HCT116 (cell line): ENCODE measurements at regions not wholly inside any gene's neighbourhood (a gene's known extent, or its start where the extent isn't known, plus 50 kb on each side); places are given as distances from the start of the nearest gene placed in this dataset.

Source experiments
- ATAC-seq: fragments of 200-7000 bp; cut with Tn5 transposase; 2 replicates; pipeline ENCODE4 v1.9.1; 2020; ENCODE audit warnings: mild to moderate bottlenecking, moderate library complexity
- BruUV-seq: library from RNA; stranded (reverse); fragments of 400-500 nt; replicated peaks from 2 replicates; lab custom pipeline; 2021; lab: Mats Ljungman, UMichigan
- CTCF ChIA-PET: fragments of 300-600 bp; sonication (Branson Sonifier 250); formaldehyde crosslinking; loops from one replicate; lab custom pipeline; 2021; ENCODE audit warnings: antibody characterized with exemption; lab: Charles Lee
- POLR2A ChIA-PET: fragments of 300-600, 350-600 bp; sonication (Branson Sonifier 250); formaldehyde crosslinking; loops from one replicate; lab custom pipeline; 2021; ENCODE audit warnings: antibody characterized with exemption; lab: Charles Lee
- RAD21 ChIA-PET, 2 experiments: fragments of 300-600 bp; sonication (Branson Sonifier 250); formaldehyde crosslinking; loops; one replicate each; lab custom pipeline; 2023; ENCODE audit warnings: low total read pairs in 2 of 2; ENCODE audit not compliant: uncharacterized antibody in 2 of 2, unreplicated experiment in 2 of 2, low non-redundant PET in 1 of 2; lab: Charles Lee
- DNase-seq: peaks from one replicate; pipeline ENCODE4 v3.0.0-alpha.2; 2010; ENCODE audit warnings: low read depth, low spot score
- H2AFZ ChIP-seq: fragments of 200-600 bp; shearing (Covaris generic), sonication (generic); 2 replicates; pipeline ENCODE4 v1.6.1; 2017; ENCODE audit warnings: low read depth, mixed run types, mixed read lengths, antibody characterized with exemption, low read length; ENCODE audit not compliant: poor library complexity, severe bottlenecking
- H3K27ac ChIP-seq: 2 replicates; pipeline ENCODE4 v1.5.1; 2012; ENCODE audit warnings: low read depth, low read length
- H3K27me3 ChIP-seq: fragments of 200-600 bp; sonication (generic); 2 replicates; pipeline ENCODE4 v1.6.1; 2016; ENCODE audit warnings: mixed run types, low read length, mixed read lengths; ENCODE audit not compliant: insufficient read depth
- H3K36me3 ChIP-seq, 2 experiments: fragments of 200-500 bp in 1 of 2; fragments of 200-600 bp in 1 of 2; sonication (Bioruptor generic) in 1 of 2; sonication (generic) in 1 of 2; 2 replicates each; pipeline versions ENCODE4 v1.5.1 to v1.6.1; 2014 to 2016; ENCODE audit warnings: low read length in 2 of 2, inconsistent platforms in 1 of 2, mixed read lengths in 1 of 2, mixed run types in 1 of 2; ENCODE audit not compliant: insufficient read depth in 2 of 2, control insufficient read depth in 1 of 2
- H3K4me1 ChIP-seq, 2 experiments: fragments of 200-600 bp in 1 of 2; sonication (generic) in 1 of 2; 2 replicates each; pipeline versions ENCODE4 v1.5.1 to v1.6.1; 2012 to 2017; ENCODE audit warnings: low read length in 2 of 2, inconsistent platforms in 1 of 2, mild to moderate bottlenecking in 1 of 2, mixed read lengths in 1 of 2, mixed run types in 1 of 2, moderate library complexity in 1 of 2; ENCODE audit not compliant: insufficient read depth in 2 of 2, control insufficient read depth in 1 of 2
- H3K4me2 ChIP-seq: fragments of 200-600 bp; sonication (generic); 2 replicates; pipeline ENCODE4 v1.6.1; 2017; ENCODE audit warnings: mixed run types, low read length, mixed read lengths
- H3K4me3 ChIP-seq, 2 experiments: fragments of 200-600 bp in 1 of 2; sonication (generic) in 1 of 2; replicated peaks in 1 of 2; 2 replicates each; pipeline ENCODE4 v1.5.1; 2011 to 2016; ENCODE audit warnings: low read length in 2 of 2, control low read depth in 1 of 2, low read depth in 1 of 2, mild to moderate bottlenecking in 1 of 2, mixed read lengths in 1 of 2, mixed run types in 1 of 2
- H3K79me2 ChIP-seq: fragments of 200-600 bp; sonication (generic); 2 replicates; pipeline ENCODE4 v1.6.1; 2017; ENCODE audit warnings: mild to moderate bottlenecking, mixed run types, low read length, moderate library complexity, mixed read lengths; ENCODE audit not compliant: insufficient read depth
- H3K9ac ChIP-seq: fragments of 200-600 bp; sonication (generic); 2 replicates; pipeline ENCODE4 v1.6.1; 2016; ENCODE audit warnings: low read length, mixed read lengths
- H3K9me2 ChIP-seq: fragments of 200-600 bp; sonication (generic), shearing (Covaris generic); 2 replicates; pipeline ENCODE4 v1.6.1; 2017; ENCODE audit warnings: mixed run types, mild to moderate bottlenecking, moderate library complexity; ENCODE audit not compliant: insufficient read depth
- H3K9me3 ChIP-seq, 2 experiments: fragments of 200-500 bp in 1 of 2; fragments of 200-600 bp in 1 of 2; sonication (Bioruptor generic) in 1 of 2; sonication (generic) in 1 of 2; 2 replicates each; pipeline ENCODE4 v1.6.1; 2014 to 2017; ENCODE audit warnings: low read length in 2 of 2, mixed read lengths in 2 of 2, inconsistent platforms in 1 of 2, low read depth in 1 of 2, mild to moderate bottlenecking in 1 of 2, mixed run types in 1 of 2, moderate library complexity in 1 of 2; ENCODE audit not compliant: control insufficient read depth in 1 of 2, insufficient read depth in 1 of 2
- H4K20me1 ChIP-seq: fragments of 200-600 bp; sonication (generic), shearing (Covaris generic); 2 replicates; pipeline ENCODE4 v1.6.1; 2017; ENCODE audit warnings: mixed run types, mild to moderate bottlenecking, moderate library complexity; ENCODE audit not compliant: insufficient read depth
- ATF3 ChIP-seq: IDR thresholded peaks from 2 replicates; pipeline ENCODE4 v1.6.1; 2012
- CBX3 ChIP-seq: IDR thresholded peaks from 2 replicates; pipeline ENCODE4 v1.6.1; 2012; ENCODE audit warnings: low read depth
- CEBPB ChIP-seq: IDR thresholded peaks from 2 replicates; pipeline ENCODE4 v1.6.1; 2012; ENCODE audit warnings: low read depth
- EGR1 ChIP-seq: IDR thresholded peaks from 2 replicates; pipeline ENCODE4 v1.6.1; 2012; ENCODE audit warnings: low read depth
- ELF1 ChIP-seq: IDR thresholded peaks from 2 replicates; pipeline ENCODE4 v1.6.1; 2012; ENCODE audit warnings: low read depth, borderline replicate concordance
- EZH2 ChIP-seq: fragments of 200-600 bp; sonication (generic); IDR thresholded peaks from 2 replicates; pipeline ENCODE4 v1.6.1; 2017; ENCODE audit warnings: antibody characterized with exemption, mixed run types
- EZH2phosphoT487 ChIP-seq: fragments of 200-600 bp; IDR thresholded peaks from 2 replicates; pipeline ENCODE4 v1.6.1; 2018; ENCODE audit warnings: antibody characterized with exemption, borderline replicate concordance
- FOSL1 ChIP-seq: IDR thresholded peaks from 2 replicates; pipeline ENCODE4 v1.6.1; 2012; ENCODE audit warnings: low read depth
- JUND ChIP-seq: IDR thresholded peaks from 2 replicates; pipeline ENCODE4 v1.6.1; 2012
- MAX ChIP-seq: IDR thresholded peaks from 2 replicates; pipeline ENCODE4 v1.6.1; 2012
- POLR2A ChIP-seq: IDR thresholded peaks from 2 replicates; pipeline ENCODE4 v1.7.0; 2011; ENCODE audit warnings: borderline replicate concordance; ENCODE audit not compliant: insufficient read depth, insufficient read length; ENCODE audit errors: extremely low read depth
- RAD21 ChIP-seq: IDR thresholded peaks from 2 replicates; pipeline ENCODE4 v1.6.1; 2012; ENCODE audit warnings: low read depth, mild to moderate bottlenecking
- SIN3A ChIP-seq: IDR thresholded peaks from 2 replicates; pipeline ENCODE4 v1.6.1; 2012; ENCODE audit warnings: low read depth
- SP1 ChIP-seq: IDR thresholded peaks from 2 replicates; pipeline ENCODE4 v1.6.1; 2012; ENCODE audit warnings: low read depth
- SRF ChIP-seq: IDR thresholded peaks from 2 replicates; pipeline ENCODE4 v1.6.1; 2012; ENCODE audit warnings: low read depth
- TCF7L2 ChIP-seq: IDR thresholded peaks from 2 replicates; pipeline ENCODE4 v1.7.0; 2011; ENCODE audit warnings: borderline replicate concordance, inconsistent platforms; ENCODE audit not compliant: insufficient read depth, insufficient read length; ENCODE audit errors: extremely low read depth
- YY1 ChIP-seq: IDR thresholded peaks from 2 replicates; pipeline ENCODE4 v1.6.1; 2011; ENCODE audit warnings: low read length, low read depth, moderate library complexity, mild to moderate bottlenecking; ENCODE audit not compliant: insufficient replicate concordance; ENCODE audit errors: extremely low read depth
- ZBTB33 ChIP-seq: IDR thresholded peaks from 2 replicates; pipeline ENCODE4 v1.6.1; 2011; ENCODE audit warnings: mild to moderate bottlenecking, low read length, moderate library complexity; ENCODE audit not compliant: insufficient replicate concordance; ENCODE audit errors: extremely low read depth
- ZNF274 ChIP-seq: fragments of 200-500 bp; sonication (Bioruptor generic); IDR thresholded peaks from 2 replicates; pipeline ENCODE4 v1.6.1; 2014; ENCODE audit warnings: mild to moderate bottlenecking, low read depth, low read length, inconsistent platforms
- intact Hi-C: fragments of 100-400 bp; cut with micrococcal nuclease; formaldehyde crosslinking; loops from 2 replicates; pipeline ENCODE4 v1.10.0; 2022

GRCh38 chr6:27138837-27139755, 108.4 kb upstream of the PRSS16 start:
- no TSS peak for BruUV-seq
- H3K4me1 ChIP-seq, result peaks cover 8 to 10% of the 10 kb centered on the region in 2 experiments; a peak in 3 of 4 replicates
- TF ChIP-seq ELF1 (no peak), RAD21 (no peak), CBX3 (no peak), EZH2phosphoT487 (no peak), ZNF274 (no peak), CEBPB (no peak), TCF7L2 (no peak), JUND (no peak), SP1 (no peak), ZBTB33 (no peak), MAX (no peak), EZH2 (no peak), YY1 (no peak), SIN3A (no peak), SRF (no peak), ATF3 (no peak), EGR1 (no peak), POLR2A (no peak), FOSL1 (no peak)
- TF ChIP-seq, all 23 proteins: peak for 0
- H3K27ac ChIP-seq, result peak overlapping the region; percentile 16; the same call in 1 of the 2 replicates
- no peak overlapping the region for H2AFZ ChIP-seq
- H3K36me3 ChIP-seq, result no peaks in the 10 kb centered on the region
- H4K20me1 ChIP-seq, result no peaks in the 10 kb centered on the region
- no peaks in the 10 kb centered on the region for H3K9me3 ChIP-seq
- H3K4me3 ChIP-seq, result no peak overlapping the region
- no peaks in the 10 kb centered on the region for H3K27me3 ChIP-seq
- no peaks in the 10 kb centered on the region for H3K9me2 ChIP-seq
- ChIA-PET RAD21 (no interaction called here), CTCF (no interaction called here), POLR2A (interaction anchor here (0.7 to 2.9 kb wide), 2 partner anchors 7 to 11 kb away, joined by 5 to 20 read pairs; a partner anchor contains a TSS)
- DNase-seq (no peak), ATAC-seq (no peak)
- H3K4me2 ChIP-seq, result no peak overlapping the region
- no peaks in the 10 kb centered on the region for H3K79me2 ChIP-seq
- intact Hi-C loops, result no loop called here
- no peak overlapping the region for H3K9ac ChIP-seq
